B cell (primary cell): ENCODE measurements at regions not wholly inside any gene's neighbourhood (a gene's known extent, or its start where the extent isn't known, plus 50 kb on each side); places are given as distances from the start of the nearest gene placed in this dataset.

Experiments used
- CTCF ChIP-seq: fragments of 200-600 bp; IDR thresholded peaks from one replicate; pipeline ENCODE4 v1.8.0; 2022; ENCODE audit warnings: antibody characterized with exemption, mild to moderate bottlenecking
- EZH2 ChIP-seq: IDR thresholded peaks from 2 replicates; pipeline ENCODE4 v1.6.1; 2012; ENCODE audit warnings: borderline replicate concordance, low read depth, mild to moderate bottlenecking, moderate library complexity, low read length; ENCODE audit not compliant: insufficient read depth, poor library complexity, severe bottlenecking

GRCh38 chr1:55363268-55363667 is 148.1 kb upstream of the USP24 start:
- TF ChIP-seq CTCF (no peak), EZH2 (no peak)
